Stimulated activated CD4-positive, alpha-beta T cell treated with anti-CD3 and anti-CD28 coated beads, Interleukin-1b, Interleukin-23, amount 100 ng/mL, for 24 hours (primary cell): ENCODE measurements at regions not wholly inside any gene's neighbourhood (a gene's known extent, or its start where the extent isn't known, plus 50 kb on each side); places are given as distances from the start of the nearest gene placed in this dataset.

Source experiments
- DNase-seq, 4 experiments: peaks; one replicate each; pipeline ENCODE4 v3.0.0-alpha.2; 2020; ENCODE audit warnings: low read depth in 4 of 4, low spot score in 1 of 4

DNA sequence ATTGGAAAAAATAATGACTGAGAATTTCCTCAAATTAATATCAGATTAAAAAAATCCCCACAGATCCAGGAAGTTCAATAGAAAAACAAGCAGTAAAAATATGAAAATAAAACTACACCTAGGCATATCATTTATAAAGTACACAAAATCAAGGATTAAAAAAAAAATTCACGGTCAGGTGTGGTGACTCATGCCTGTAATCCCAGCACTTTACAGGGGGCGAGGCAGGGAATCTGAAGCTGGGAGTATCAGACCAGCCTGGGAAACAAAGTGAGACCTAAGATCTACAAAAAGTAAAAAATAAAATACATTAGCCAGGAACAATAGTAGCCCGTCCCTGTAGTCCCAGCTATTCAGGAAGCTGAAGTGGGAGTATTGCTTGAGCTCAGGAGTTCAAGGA, 778.3 kb upstream of the ALCAM start:
- DNase-seq: no peak

DNA sequence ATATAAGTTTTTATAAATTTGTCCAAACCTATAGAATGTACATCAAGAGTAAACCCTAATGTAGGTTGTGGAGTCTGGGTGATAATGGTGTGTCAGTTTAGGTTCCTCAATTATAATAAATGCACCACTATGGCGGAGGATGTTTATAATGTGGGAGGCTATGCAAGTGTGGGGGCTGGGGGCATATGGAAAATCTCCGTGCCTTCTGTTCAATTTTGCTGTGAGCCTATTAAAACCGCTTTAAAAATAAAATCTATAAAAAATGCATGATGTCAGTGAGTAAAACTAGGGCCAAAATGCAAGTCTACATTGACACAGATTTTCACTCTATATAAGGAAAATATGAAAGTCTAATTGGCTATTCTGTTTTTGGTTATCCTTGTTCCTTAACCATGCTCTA, 774.9 kb upstream of the ALCAM start:
- DNase-seq: no peak

DNA sequence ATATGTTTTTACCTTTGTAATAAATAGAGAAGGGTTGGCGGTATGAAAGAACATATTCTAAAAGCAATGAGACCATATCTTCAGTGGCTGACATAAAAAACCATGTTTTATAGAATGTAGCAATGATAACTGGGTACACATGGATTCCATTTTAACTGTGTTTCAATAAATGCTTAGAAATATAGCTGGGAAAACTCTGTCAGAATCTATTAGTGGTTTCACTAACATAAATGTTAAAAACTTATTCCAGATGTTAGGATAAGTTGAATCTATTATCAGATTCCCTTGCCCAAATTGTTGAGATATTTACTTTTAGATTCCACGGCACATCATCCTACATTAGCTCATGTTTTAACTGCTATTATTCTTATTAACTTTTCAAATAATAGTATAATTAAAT, 772.2 kb upstream of the ALCAM start:
- no peak for DNase-seq

DNA sequence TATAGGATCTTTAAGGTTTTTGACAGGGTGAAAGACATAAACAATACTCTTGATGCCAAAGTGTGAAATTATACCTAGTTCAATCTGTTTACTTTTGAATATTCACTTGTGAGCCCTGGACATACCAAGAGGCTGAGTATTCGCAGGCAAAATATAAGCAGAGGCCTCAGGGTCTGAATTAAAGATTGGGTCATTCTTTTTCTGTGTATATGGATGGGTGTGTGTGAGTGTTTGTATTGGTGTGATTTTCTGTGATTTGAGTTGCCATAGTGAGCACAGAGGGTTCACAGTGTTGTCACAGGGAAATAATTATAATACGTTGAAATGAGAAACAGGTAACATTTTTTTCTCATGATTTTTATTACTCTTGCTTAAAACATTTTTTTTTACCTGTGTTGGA, 770.7 kb upstream of the ALCAM start:
- no peak for DNase-seq

DNA sequence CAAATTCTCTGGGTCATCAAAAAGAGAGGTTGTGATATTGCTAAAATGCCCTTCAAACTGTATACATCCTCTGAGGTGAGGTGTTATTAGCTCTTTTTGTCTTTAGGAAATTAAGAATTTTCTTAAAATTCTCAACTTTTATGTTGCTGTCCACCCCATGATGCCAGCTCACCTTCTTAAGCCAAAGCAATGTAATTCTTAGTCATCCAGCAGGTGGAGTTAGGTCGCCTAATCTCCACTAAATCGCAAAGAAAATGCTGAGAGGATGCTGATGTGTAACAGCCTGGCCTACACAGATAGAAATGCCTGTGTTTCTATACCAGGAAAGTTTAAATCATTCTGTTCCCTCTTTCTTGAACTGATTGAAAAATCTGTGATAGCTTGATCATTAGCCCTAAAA, 770.2 kb upstream of the ALCAM start:
- no peak for DNase-seq

DNA sequence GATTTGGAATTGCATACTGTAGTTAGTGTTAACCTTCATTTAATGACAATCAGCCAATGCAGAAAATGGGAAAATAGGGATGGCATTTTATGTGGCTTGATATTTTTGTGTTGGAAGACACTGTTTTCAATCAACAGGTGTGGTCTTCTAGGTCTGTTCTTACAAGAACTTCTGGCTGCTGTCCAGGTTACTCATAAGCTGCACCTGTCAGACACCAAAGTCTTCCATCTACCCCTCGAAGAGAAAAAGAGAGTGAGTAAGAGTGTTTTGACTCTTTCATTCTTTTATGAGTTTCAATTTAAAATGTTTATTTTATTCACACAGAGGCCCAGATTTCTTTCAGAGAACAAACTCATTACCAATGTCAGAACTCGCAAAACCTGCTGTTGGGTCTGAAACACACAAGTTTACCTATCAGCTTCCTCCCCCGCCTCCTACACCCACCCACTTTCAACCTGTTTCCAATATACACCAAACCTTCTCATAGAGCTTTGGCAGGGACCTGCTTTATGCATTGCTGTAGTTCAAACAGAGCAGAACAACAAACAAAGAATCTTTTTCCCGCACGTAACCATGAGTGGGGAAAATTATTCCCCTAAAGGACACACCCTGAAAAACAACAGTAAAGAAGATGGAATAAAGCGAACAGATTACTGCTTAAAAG, 767.7 kb upstream of the ALCAM start:
- DNase-seq: no peak

DNA sequence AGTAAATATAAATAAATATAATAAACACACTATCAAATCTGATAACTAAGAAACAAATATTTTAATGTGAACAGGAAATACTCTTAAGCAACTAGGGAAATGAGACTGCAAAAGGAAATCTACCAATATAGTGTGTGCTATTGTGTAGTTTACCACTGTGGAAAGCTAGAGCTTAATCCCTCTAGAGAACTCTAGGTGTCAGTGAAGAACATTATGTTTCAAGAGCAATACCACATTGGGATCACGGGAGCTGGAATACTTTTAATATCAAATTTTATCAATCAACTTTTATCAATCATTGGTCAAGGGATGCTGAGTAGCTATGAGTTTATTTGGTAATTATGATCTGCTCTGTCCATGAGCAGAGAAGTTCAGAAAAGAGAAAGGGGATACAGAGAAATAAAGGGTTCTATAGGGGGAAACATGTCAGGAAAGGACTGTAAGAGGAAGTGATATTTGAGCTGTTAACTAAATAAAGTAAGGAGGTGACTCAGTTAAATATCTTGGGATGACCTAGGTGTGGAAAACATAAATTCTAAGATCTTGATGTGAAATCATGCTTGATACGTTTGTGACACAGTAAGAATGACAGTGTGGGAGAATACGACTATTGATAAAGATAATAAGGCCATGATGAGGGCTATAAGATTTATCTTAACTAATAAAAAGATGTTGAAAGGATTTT, 762.2 kb upstream of the ALCAM start:
- DNase-seq: no peak

DNA sequence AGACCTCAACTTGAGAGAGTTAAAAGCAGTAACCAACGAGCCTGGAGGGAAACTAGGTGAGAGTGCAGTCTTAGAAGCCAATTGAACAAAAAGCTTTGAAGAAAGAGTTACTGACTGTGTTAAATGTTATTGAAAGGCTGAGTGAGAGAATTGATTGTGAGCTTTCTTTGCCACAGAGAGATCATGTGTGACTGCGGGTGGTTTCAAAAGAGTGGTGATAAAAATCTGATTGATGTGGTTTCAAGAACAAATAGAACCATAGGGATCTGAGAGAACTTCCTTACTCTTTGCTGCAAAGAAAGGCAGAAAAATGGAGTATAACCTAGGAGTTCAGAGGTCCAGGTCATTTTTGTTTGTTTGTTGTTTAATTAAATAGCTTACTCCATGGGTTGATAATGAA, 759.9 kb upstream of the ALCAM start:
- DNase-seq: no peak

DNA sequence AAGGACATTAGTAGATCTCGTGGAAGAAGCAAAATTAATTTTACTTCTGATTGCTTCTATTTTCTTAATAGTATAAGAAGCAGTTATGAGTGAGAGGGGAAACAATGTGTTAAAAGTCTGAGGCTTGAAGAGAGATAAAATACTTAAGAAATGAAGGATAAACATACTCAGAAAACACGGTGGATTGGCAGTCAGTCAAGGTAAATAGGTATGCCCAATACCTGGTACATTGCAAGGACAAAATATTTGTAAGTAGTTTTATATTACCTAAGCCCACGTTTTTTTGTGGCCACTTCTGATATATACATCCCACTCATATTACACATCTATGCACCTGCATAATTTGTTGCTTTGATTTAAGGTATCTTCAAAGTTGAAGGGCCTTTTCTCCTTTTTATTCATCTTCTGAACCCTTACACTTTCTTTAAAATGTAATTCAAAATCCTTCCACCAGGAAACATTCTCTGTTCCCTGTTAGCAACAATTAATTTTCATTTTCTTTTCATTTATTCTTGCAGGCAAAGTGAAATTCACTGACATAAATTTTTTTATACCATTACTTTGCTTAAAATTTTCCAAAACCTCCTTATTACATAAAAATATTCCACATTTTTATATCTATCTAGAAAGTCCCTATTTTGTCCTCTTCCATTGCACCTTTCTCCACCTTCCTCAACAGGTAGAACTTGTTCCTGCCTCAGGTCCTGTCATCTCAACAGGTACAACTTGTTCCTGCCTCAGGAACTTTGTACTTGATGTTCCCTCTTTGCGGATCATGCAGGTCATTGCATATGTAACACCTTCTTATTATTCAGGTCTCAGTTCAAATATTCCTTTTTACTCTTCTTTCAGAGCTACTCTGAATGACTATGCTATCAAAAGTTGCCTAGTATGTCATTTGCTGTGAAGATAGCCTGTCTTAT, 755.7 kb upstream of the ALCAM start:
- no peak for DNase-seq

DNA sequence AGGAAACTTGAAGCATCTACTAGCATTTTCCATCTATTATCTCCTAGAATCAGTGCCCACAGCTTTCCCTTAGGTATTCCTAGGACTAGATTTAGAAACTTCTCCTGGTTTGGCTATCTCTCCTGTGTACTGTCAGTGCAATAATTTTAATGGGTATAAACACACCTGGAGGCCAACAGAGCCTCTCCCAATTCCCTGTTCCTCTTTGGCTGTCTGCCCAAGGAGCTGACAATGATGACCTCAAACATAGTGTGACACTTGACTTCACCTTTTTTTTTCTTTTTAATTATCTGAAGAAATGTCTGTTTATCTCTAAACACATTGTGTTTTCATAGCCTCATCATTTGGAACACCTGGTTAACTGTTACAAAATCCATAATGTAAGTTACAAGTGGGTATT, 754.5 kb upstream of the ALCAM start:
- no peak for DNase-seq

DNA sequence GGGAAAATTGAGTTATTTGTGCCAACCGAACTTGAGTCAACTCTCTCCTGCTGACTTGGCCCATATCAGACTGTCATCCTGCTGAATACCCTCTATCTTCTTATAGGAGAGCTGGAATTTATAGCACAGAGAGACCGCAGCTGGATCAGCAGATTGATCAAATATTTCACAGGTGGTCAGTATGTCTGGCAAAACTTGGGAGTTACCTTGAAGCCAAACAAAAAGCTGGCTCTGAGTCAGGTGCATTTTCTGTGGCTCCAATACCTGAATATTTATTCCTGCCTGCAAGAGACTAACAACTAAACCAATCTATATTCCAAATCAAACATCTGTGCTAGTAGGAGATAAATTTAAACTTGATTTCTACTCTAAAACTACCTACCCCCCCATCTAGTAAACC, 752.1 kb upstream of the ALCAM start:
- no peak for DNase-seq

DNA sequence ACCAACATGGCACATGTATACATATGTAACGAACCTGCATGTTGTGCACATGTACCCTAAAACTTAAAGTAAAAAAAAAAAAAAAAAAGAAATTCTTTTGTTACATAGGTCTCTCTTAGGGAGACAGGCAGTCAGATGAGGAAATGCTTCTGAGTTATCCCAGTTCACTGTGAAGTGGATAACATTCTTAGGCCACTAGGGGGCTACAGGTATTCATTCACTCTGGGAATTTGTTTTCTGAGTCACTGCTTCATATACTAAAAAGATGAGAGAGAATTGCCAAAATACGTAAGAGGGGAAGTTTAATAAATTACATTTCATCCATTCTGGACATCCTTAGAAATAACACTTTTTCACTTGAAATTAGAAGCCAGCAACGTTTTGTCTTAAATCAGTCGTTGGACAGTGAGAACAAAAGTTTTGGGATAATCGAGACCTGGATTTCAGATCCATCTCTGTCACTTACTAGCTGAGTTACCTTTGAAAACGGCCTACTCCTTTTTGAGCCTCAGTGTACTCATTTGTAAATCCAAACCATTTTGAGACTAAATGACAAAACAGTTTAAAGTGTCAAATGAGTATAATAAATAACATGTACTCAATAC, 738.4 kb upstream of the ALCAM start:
- no peak for DNase-seq

DNA sequence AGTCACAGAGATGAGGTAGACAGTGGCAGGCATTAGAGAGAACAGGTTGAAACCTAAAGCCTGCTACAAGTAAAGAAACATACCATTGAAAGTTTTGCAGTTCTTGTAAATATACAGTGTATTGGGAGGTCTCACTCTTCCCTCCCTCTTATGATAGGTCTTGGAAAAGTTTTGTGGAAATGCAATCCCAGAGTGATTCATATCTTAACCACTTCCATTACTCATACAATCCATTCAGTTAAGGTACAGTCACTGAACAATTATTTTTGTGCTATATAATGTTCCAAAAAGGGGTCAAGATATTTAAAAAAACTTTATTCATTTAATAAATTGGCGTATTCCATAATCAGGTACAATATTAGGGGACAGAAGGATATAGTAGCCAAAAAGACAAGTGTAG, 737.7 kb upstream of the ALCAM start:
- no peak for DNase-seq

DNA sequence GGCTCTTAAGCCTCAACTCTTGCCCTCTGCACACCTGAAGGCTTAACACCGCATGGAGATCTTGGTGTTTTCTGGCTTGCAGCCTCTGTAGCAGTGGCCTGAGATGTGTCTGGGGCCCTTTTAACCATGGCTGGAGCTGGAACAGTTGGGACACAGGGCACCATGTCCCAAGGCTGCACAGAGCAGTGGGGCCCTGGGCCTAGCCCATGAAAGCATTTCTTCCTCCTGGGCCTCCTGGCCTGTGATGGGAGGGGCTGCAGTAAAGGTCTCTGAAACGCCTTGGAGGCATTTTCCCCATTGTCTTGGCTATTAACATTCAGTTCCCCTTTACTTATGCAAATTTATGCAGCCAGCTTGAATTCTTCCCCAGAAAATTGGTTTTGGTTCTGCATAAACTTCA, 735.5 kb upstream of the ALCAM start:
- no peak for DNase-seq

DNA sequence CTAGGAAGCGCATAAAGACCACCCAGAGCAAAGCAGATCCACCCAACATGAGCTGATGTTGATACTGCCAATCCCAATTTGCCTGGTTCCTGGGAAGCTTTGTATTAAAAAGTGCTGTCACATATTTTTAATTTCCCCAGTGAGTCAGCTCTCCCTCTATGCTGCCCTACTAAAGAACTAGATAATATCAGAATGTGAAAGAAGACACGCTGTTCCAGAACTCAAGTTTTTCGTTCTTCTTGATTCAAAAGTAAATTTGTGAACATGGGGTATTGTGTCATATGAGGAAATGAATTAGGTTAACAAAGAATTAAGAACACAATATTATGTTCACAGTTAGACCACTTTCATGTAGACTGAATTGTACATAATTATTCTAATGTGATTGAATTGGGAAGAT, 734.2 kb upstream of the ALCAM start:
- DNase-seq: no peak

DNA sequence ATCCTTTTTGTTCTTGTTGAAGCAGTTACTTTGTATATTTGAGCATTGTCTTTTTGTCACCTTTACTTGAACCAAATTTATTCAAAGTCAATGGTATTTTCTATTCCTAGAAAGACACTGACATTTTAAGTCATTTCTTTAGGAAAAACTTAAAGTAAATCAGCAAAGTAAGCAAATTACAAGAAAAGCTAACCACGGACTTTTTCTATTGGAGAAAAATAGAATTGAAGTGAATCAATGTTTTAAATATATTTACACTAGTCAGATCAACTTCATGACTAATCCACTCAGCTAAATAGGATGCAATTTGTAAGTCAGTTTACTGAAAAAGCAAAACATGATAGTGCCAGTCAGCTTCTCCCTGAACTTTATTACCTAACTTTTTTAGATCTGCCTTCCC, 733.8 kb upstream of the ALCAM start:
- DNase-seq: no peak

DNA sequence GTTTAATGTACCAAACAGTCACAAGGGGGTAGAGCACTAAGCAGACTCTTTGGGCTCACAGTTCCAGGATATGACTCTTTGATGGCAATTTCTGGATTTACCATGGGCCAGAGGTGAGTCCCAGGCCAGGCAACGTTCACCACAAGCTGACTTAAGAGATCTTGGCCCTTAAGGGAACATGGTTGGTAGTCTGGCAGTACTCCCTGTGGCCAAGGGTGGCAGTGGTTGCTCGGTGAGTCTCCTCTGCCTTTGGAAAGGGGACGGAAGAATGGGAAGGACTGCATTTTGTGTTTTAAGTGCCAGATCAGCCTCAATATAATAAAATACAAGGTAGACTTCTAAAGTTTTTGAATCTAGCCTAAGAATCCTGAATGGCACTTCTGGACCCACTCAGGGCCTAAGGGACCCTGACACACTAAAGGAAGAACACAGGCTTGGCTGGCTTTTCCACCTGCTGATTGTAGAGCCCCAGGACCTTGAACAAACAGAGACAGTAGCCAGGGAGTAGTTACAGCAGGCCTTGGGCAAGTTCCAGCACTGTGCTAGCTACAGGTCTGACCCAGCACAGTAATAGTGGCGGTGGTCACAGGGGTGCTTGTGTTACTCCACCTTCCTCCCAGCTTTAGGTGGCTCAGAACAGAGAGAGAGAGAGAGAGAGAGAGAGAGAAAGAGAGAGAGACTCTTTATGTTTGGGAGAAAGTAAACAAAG, 730.7 kb upstream of the ALCAM start:
- DNase-seq: no peak

DNA sequence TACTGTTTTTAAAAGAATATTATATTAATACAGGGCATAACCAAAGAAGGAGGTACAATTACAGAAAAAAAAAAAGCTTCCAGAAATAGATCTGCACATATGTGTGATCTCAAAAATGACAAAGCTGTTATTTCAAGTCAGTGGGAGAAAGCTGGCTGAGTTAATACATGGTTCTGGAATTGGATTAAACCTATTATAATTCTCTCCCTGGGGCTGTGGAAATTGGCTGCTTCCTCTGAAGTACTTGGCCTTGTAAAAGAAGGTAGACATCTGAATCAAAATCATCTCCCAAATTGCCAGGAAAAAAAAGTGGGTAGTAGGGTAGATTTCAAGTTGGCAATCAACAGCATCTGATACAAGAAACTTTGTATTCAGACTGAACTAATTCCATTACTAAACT, 723.9 kb upstream of the ALCAM start:
- DNase-seq: no peak

DNA sequence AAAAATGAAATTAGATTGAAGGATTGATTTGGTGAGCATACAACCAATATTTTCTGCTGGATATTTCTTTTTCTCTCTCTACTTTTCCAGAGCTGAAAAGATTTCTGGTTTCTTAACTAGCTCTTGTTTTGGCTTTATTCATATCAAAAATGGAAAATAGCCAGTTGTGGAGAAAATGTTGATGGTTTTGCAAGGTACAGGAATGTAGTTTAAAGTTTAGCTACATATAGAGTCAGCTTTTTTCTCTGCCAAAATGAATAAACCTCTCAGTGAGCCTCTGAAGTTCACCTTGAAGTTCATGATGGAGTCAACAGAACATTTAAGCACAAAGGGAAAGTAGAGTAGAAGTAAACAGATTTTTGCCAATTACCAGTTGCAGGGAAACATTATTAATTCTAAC, 720.5 kb upstream of the ALCAM start:
- DNase-seq: no peak

DNA sequence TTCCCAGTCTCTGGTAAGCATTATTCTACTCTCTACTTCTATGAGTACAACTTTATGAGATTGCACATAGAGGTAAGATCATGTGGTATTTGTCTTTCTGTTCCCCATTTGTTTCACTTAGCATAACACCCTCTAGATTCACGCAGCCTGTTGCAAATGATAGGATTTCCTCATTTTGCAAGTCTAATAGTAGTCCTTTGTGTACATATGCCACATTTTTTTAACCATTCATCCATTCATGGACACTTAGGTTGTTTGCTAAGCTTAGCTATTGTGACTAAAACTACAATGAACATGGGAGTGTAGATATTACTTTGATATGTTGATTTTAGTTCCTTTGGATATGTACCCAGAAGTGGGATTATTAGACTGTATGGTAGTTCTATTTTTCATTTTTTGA, 717.9 kb upstream of the ALCAM start:
- DNase-seq: no peak

DNA sequence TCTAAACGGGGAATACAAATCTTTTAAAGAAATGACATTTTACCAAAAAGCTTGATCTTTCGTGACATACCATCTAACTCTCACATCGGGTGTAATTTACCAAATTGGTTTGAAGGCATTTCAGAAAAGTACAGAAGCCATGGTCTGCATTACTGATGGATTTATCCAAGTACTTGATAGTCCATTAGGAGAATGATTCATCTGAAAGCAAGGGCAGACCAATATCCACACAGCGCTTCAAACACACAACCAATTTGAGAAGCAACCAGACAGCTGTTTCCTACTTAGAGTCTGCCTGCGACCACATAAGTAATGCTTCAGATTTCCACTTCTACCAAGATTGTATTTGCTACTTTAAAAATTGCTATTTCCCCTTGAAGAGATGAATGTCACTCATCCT, 697.6 kb upstream of the ALCAM start:
- no peak for DNase-seq
